ENCODE measurements at regions not wholly inside any gene's neighbourhood (a gene's known extent, or its start where the extent isn't known, plus 50 kb on each side); places are given as distances from the start of the nearest gene placed in this dataset.

- H3K4me2 ChIP-seq: no peak overlapping the region
- TF ChIP-seq, protein P1, sequence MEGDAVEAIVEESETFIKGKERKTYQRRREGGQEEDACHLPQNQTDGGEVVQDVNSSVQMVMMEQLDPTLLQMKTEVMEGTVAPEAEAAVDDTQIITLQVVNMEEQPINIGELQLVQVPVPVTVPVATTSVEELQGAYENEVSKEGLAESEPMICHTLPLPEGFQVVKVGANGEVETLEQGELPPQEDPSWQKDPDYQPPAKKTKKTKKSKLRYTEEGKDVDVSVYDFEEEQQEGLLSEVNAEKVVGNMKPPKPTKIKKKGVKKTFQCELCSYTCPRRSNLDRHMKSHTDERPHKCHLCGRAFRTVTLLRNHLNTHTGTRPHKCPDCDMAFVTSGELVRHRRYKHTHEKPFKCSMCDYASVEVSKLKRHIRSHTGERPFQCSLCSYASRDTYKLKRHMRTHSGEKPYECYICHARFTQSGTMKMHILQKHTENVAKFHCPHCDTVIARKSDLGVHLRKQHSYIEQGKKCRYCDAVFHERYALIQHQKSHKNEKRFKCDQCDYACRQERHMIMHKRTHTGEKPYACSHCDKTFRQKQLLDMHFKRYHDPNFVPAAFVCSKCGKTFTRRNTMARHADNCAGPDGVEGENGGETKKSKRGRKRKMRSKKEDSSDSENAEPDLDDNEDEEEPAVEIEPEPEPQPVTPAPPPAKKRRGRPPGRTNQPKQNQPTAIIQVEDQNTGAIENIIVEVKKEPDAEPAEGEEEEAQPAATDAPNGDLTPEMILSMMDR (conservative IDR thresholded peaks at IDR 0.05; ENCODE audit: low read depth, low read length): no peak
- H3K27me3 ChIP-seq (ENCODE audit: insufficient read depth, low read depth): no peaks in the 10 kb centered on the region
- H3K36me3 ChIP-seq (ENCODE audit: insufficient read depth): no peaks in the 10 kb centered on the region
- H2AFZ ChIP-seq (ENCODE audit: low read depth): no peak overlapping the region
- no peaks in the 10 kb centered on the region for H3K79me2 ChIP-seq (ENCODE audit: insufficient read depth, low read depth)
- no peak overlapping the region for H3K9ac ChIP-seq
- no peak overlapping the region for H3K4me3 ChIP-seq (IDR thresholded peaks at IDR 0.05; ENCODE audit: insufficient read depth, low read depth, low read length)
- no peak overlapping the region for H3K27ac ChIP-seq
- peaks cover 5% of the 10 kb centered on the region for H3K4me1 ChIP-seq (ENCODE audit: low read depth, poor library complexity, severe bottlenecking)
- no peaks in the 10 kb centered on the region for H4K20me1 ChIP-seq (ENCODE audit: insufficient read depth)
Measured at GRCh38 chr9:99725852-99726251, 95.8 kb upstream of the NR4A3 start.

DNA sequence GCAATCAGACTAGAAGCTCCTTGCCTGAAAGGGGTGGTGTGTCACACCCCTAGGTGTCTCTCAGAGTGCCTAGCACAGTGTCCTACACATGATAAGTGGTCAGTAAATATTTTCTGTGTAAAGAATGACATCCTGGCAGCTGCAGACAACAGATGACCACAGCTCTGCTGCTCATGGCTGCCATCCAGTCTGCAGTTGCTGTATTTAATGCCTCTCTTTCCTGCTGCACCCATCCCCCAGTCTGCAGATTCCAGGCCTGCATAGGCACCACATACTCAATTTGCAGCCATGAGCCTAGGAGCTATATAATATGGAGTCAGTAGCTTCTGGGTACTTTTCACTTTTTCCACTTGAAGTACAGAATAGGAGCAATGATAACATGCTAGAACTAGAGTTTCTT, 94.9 kb upstream of the NR4A3 start:
- no peak overlapping the region for H2AFZ ChIP-seq (ENCODE audit: low read depth)
- H4K20me1 ChIP-seq (ENCODE audit: insufficient read depth): no peaks in the 10 kb centered on the region
- TF ChIP-seq, protein P1 (conservative IDR thresholded peaks at IDR 0.05; ENCODE audit: low read depth, low read length): no peak
- H3K4me3 ChIP-seq (IDR thresholded peaks at IDR 0.05; ENCODE audit: insufficient read depth, low read depth, low read length): no peak overlapping the region
- H3K36me3 ChIP-seq (ENCODE audit: insufficient read depth): no peaks in the 10 kb centered on the region
- peaks cover 5% of the 10 kb centered on the region for H3K4me1 ChIP-seq (ENCODE audit: low read depth, poor library complexity, severe bottlenecking)
- H3K79me2 ChIP-seq (ENCODE audit: insufficient read depth, low read depth): no peaks in the 10 kb centered on the region
- no peak overlapping the region for H3K9ac ChIP-seq
- no peaks in the 10 kb centered on the region for H3K27me3 ChIP-seq (ENCODE audit: insufficient read depth, low read depth)
- H3K27ac ChIP-seq: no peak overlapping the region
- no peak overlapping the region for H3K4me2 ChIP-seq

GRCh38 chr9:99730062-99730461, 91.6 kb upstream of the NR4A3 start:
- Histone ChIP-seq H2AFZ (ENCODE audit: low read depth) (no peak overlapping the region), H3K4me3 (IDR thresholded peaks at IDR 0.05; ENCODE audit: insufficient read depth, low read depth, low read length) (no peak overlapping the region), H3K36me3 (ENCODE audit: insufficient read depth) (no peaks in the 10 kb centered on the region), H3K79me2 (ENCODE audit: insufficient read depth, low read depth) (no peaks in the 10 kb centered on the region), H4K20me1 (ENCODE audit: insufficient read depth) (no peaks in the 10 kb centered on the region), H3K4me1 (ENCODE audit: low read depth, poor library complexity, severe bottlenecking) (no peaks in the 10 kb centered on the region), H3K27me3 (ENCODE audit: insufficient read depth, low read depth) (no peaks in the 10 kb centered on the region), H3K4me2 (no peak overlapping the region), H3K27ac (no peak overlapping the region), H3K9ac (no peak overlapping the region)
- TF ChIP-seq, protein P1 (conservative IDR thresholded peaks at IDR 0.05; ENCODE audit: low read depth, low read length): no peak

- TF ChIP-seq, protein P1 (conservative IDR thresholded peaks at IDR 0.05; ENCODE audit: low read depth, low read length): no peak
Measured at GRCh38 chr9:99731950-99732349, 89.7 kb upstream of the NR4A3 start.

More at GRCh38 chr9:99731950-99732349, 89.7 kb upstream of the NR4A3 start:
- Histone ChIP-seq H3K9ac (no peak overlapping the region), H3K79me2 (ENCODE audit: insufficient read depth, low read depth) (no peaks in the 10 kb centered on the region), H3K4me3 (IDR thresholded peaks at IDR 0.05; ENCODE audit: insufficient read depth, low read depth, low read length) (no peak overlapping the region), H3K4me2 (no peak overlapping the region), H3K27me3 (ENCODE audit: insufficient read depth, low read depth) (no peaks in the 10 kb centered on the region), H3K36me3 (ENCODE audit: insufficient read depth) (no peaks in the 10 kb centered on the region), H3K27ac (no peak overlapping the region), H4K20me1 (ENCODE audit: insufficient read depth) (no peaks in the 10 kb centered on the region), H3K4me1 (ENCODE audit: low read depth, poor library complexity, severe bottlenecking) (no peaks in the 10 kb centered on the region), H2AFZ (ENCODE audit: low read depth) (no peak overlapping the region)
